ENCODE measurements at regions not wholly inside any gene's neighbourhood (a gene's known extent, or its start where the extent isn't known, plus 50 kb on each side); places are given as distances from the start of the nearest gene placed in this dataset.

DNA sequence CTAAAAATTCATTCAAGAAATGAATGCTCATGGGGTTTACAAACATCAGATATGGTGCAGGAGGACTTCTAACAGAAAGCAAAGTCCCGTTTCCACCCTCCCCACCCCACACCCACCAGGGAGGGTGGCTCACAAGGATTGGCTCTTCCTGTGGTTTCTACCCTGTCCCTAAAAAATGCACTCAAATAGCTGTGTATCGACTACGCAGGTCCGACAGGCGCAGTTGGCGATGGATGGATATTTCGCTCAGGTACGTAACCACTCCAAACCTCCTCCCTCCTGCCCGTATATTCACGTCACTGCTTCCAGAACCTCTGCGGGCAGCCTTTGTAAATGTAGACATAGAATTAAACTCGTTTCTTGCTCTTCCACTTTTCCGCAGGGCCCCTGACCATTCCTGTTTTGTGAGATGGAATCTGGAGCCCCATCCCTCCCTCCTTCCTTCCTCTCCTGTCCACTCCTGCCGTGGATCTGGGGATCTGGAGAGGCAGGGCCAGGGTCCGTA lies 264.3 kb downstream of the BMP7 start:
- no peaks in the 10 kb centered on the region; the same call in 1 of the 2 replicates for H3K27me3 ChIP-seq (ENCODE audit: control insufficient read depth, insufficient read depth, low read length)
- POLR2A ChIA-PET = no interaction called here
- no peak for DNase-seq (ENCODE audit: low read depth)
- TF ChIP-seq, protein P1, sequence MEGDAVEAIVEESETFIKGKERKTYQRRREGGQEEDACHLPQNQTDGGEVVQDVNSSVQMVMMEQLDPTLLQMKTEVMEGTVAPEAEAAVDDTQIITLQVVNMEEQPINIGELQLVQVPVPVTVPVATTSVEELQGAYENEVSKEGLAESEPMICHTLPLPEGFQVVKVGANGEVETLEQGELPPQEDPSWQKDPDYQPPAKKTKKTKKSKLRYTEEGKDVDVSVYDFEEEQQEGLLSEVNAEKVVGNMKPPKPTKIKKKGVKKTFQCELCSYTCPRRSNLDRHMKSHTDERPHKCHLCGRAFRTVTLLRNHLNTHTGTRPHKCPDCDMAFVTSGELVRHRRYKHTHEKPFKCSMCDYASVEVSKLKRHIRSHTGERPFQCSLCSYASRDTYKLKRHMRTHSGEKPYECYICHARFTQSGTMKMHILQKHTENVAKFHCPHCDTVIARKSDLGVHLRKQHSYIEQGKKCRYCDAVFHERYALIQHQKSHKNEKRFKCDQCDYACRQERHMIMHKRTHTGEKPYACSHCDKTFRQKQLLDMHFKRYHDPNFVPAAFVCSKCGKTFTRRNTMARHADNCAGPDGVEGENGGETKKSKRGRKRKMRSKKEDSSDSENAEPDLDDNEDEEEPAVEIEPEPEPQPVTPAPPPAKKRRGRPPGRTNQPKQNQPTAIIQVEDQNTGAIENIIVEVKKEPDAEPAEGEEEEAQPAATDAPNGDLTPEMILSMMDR (IDR thresholded peaks at IDR 0.05; ENCODE audit: insufficient read depth, low read depth, low read length) = no peak
- H3K36me3 ChIP-seq (ENCODE audit: control insufficient read depth, insufficient read depth, low read length) = no peaks in the 10 kb centered on the region
- H3K4me3 ChIP-seq (ENCODE audit: low read depth, low read length) = no peak overlapping the region
- CTCF ChIA-PET = interaction anchor here (1.4 kb wide), 1 partner anchor 13 kb away, joined by 5 read pairs; no protein-coding TSS in a partner anchor

DNA sequence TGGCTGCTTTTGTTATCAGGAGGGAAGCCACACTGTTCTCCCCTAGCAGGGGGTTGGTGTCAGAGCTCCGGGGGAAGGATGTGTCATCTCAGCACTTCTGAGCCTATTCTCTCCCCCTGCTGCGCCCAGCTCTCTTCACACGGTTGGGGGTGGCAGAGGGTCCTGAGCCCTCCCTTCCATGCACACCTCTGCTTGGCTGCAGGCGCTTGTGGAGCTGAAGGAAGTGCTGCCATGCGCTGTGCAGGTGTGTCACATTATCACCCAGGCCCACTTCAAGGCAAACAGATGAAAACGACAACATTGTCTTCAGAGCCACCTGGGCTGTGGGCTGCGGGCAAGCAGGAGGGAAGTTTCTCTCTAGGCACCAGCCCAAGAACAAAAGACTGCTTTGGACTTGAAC lies 263.4 kb downstream of the BMP7 start:
- ChIA-PET POLR2A (no interaction called here), CTCF (interaction anchor here (0.6 to 1.4 kb wide), 2 partner anchors 12 to 18 kb away, joined by 3 to 5 read pairs; no protein-coding TSS in a partner anchor)
- Histone ChIP-seq H3K4me3 (ENCODE audit: low read depth, low read length) (no peak overlapping the region), H3K36me3 (ENCODE audit: control insufficient read depth, insufficient read depth, low read length) (no peaks in the 10 kb centered on the region), H3K27me3 (ENCODE audit: control insufficient read depth, insufficient read depth, low read length) (no peaks in the 10 kb centered on the region; the same call in 1 of the 2 replicates)
- TF ChIP-seq, protein P1 (IDR thresholded peaks at IDR 0.05; ENCODE audit: insufficient read depth, low read depth, low read length) = no peak
- DNase-seq (ENCODE audit: low read depth) = no peak

DNA sequence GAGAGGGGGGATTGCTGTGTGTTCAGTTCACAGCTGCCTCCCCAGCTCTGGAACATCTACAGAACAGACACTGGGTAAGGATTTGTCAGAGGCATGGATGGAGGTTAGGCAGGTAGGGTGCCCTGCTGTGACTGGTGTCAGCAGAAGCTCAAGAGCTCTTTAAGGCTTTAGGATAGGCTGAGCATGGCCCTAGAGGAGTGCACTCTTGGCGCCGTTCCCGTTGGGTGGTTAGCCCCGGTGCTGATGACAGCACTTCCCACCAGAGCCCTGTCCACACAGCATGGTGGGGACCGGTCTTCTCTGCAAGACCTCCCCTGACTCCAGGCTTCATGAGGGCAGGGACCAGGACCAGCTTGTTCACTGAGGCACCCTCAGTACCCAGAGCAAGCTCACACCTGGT lies 262.0 kb downstream of the BMP7 start:
- ChIA-PET POLR2A (no interaction called here), CTCF (interaction anchor here (0.8 to 1.5 kb wide), 3 partner anchors 9 to 43 kb away, joined by 3 read pairs; no protein-coding TSS in a partner anchor)

DNA sequence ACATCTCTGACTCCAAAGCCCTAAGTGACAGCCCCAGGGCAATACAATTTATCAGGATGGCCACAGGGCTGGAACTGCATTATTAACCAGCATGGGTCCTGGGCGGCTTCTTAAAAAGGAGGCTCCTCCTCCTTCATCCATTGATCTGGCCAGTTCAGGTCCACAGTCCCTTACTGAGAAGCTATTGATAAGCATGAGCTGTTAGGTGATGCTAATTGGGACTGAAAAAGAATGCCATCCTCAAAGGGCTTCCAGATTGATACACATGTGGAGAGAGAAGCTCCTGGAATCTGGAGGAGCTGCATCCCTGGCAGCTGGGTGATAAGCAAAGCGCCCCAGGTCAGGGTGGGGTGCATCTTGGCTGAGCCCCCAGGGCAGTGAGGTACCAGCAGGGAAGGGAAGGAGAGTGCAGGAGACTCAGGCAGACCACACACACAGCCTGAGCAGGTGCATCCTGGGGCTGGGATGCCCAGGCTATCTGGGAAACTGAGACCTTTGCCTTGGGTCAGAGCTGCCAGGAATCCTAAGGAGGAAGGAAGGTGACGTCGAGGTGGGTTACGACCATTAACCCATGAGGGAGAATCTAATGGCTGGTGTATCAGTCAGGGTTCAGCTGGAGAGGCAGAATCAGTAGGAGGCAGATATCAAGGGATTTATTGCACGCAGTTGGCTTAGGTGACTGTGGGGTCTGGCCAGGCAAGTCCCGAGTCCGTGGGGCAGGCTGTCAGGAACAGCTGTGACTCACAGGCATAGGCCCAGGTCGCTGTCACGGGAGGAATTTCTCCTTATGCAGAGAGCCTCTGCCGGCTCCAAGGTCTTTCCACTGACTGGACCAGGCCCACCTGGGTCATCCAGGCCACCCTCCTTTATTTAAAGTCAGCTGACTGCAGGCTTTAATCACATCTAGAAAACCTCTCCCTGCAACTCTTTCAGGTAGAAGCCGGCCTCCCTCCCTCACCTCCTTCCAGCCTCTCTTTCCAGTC lies 261.2 kb downstream of the BMP7 start:
- H3K36me3 ChIP-seq (ENCODE audit: control insufficient read depth, insufficient read depth, low read length) = no peaks in the 10 kb centered on the region
- H3K27me3 ChIP-seq (ENCODE audit: control insufficient read depth, insufficient read depth, low read length) = peaks cover 2% of the 10 kb centered on the region; the same call in 1 of the 2 replicates
- no peak for DNase-seq (ENCODE audit: low read depth)
- TF ChIP-seq, protein P1 (IDR thresholded peaks at IDR 0.05; ENCODE audit: insufficient read depth, low read depth, low read length) = no peak
- ChIA-PET CTCF (interaction anchor here (0.8 to 1.5 kb wide), 3 partner anchors 10 to 42 kb away, joined by 3 read pairs; no protein-coding TSS in a partner anchor), POLR2A (no interaction called here)
- H3K4me3 ChIP-seq (ENCODE audit: low read depth, low read length) = no peak overlapping the region

More for the DNA sequence above, 262.0 kb downstream of the BMP7 start:
- no peak for DNase-seq (ENCODE audit: low read depth)
- Histone ChIP-seq H3K27me3 (ENCODE audit: control insufficient read depth, insufficient read depth, low read length) (no peaks in the 10 kb centered on the region; the same call in 1 of the 2 replicates), H3K36me3 (ENCODE audit: control insufficient read depth, insufficient read depth, low read length) (no peaks in the 10 kb centered on the region), H3K4me3 (ENCODE audit: low read depth, low read length) (no peak overlapping the region)
- TF ChIP-seq, protein P1 (IDR thresholded peaks at IDR 0.05; ENCODE audit: insufficient read depth, low read depth, low read length) = no peak
